ENCODE measurements at regions not wholly inside any gene's neighbourhood (a gene's known extent, or its start where the extent isn't known, plus 50 kb on each side); places are given as distances from the start of the nearest gene placed in this dataset.
"Not testable (repeated sequence)": the region's sequence is repeated elsewhere in the genome, so short reads cannot be mapped to it uniquely, and the experiment has no call there.

DNA sequence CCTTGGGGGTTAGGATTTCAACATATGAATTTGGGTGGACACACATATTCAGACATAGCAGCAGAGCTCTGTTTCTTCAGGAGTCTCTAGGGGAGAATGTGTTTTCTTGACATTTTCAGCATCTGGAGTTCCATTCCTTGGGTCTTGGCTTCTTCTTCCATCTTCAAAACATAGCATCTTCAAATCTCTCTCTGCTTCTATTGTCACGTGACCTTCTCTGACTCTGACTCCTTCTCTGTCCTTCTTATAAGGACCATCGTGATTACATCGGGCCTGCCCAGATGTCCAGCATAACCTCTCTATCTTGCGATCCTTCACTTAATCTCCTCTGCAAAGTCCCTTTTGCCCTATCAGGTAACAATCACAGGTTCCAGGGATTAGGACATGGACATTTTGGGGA, 101.0 kb upstream of the CHD6 start:
- H3K27me3 ChIP-seq (replicated peaks; ENCODE audit: control insufficient read depth, insufficient read depth, low read length), result no peaks in the 10 kb centered on the region
- H3K9ac ChIP-seq (ENCODE audit: low read length), result no peak overlapping the region
- no peaks in the 10 kb centered on the region for H3K4me1 ChIP-seq (ENCODE audit: control insufficient read depth, insufficient read depth, low read length)
- no peaks in the 10 kb centered on the region for H3K36me3 ChIP-seq (ENCODE audit: control insufficient read depth, insufficient read depth, low read length, severe bottlenecking)
- H3K9me3 ChIP-seq (ENCODE audit: control insufficient read depth, low read length), result no peaks in the 10 kb centered on the region
- no peak overlapping the region for H3K4me3 ChIP-seq (ENCODE audit: low read length)
- no peak for DNase-seq (ENCODE audit: low read depth)

DNA sequence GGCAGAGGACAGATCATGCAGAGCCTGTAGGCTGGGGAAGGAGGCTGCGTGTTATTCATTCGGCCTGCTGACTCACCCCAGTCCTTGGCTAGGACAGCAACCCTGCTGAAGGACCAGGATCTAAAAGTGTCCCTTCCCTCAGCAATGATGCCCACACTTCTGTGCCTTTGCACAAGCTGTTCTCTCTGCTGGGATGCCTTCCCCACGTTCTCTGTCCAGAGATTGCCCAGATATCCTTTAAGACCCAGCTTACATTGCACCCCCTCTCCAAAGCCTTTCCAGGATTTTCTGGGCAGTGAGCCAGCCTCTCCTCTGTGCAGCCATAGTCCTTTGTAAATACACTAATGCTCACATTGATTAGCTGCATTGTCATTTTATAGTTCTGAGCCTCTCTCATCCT, 99.3 kb upstream of the CHD6 start:
- H3K27me3 ChIP-seq (replicated peaks; ENCODE audit: control insufficient read depth, insufficient read depth, low read length), result no peaks in the 10 kb centered on the region
- H3K4me3 ChIP-seq (ENCODE audit: low read length), result no peak overlapping the region
- H3K9ac ChIP-seq (ENCODE audit: low read length), result no peak overlapping the region
- no peaks in the 10 kb centered on the region for H3K9me3 ChIP-seq (ENCODE audit: control insufficient read depth, low read length)
- DNase-seq (ENCODE audit: low read depth), result no peak
- H3K4me1 ChIP-seq (ENCODE audit: control insufficient read depth, insufficient read depth, low read length), result no peaks in the 10 kb centered on the region
- H3K36me3 ChIP-seq (ENCODE audit: control insufficient read depth, insufficient read depth, low read length, severe bottlenecking), result no peaks in the 10 kb centered on the region

DNA sequence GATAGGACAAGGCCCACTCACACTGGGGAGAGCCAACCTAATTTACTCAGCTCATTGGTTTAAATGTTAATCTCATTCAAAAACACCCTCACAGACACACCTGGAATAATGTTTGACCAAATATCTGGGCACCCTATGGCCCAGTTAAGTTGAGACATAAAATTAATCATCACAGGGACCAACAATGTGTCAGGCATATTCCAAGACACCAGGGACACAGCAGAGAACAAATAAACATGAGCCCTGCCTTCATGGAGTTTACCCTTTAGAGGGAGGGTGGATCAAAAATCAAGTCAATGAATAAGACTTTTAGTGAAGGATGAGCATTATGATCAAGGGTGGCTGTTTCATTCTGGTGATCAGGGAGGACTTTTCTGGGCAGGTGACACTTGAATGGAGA, 98.7 kb upstream of the CHD6 start:
- Histone ChIP-seq H3K9ac (ENCODE audit: low read length) (no peak overlapping the region), H3K36me3 (ENCODE audit: control insufficient read depth, insufficient read depth, low read length, severe bottlenecking) (no peaks in the 10 kb centered on the region), H3K4me1 (ENCODE audit: control insufficient read depth, insufficient read depth, low read length) (no peaks in the 10 kb centered on the region), H3K9me3 (ENCODE audit: control insufficient read depth, low read length) (no peaks in the 10 kb centered on the region), H3K4me3 (ENCODE audit: low read length) (no peak overlapping the region), H3K27me3 (replicated peaks; ENCODE audit: control insufficient read depth, insufficient read depth, low read length) (no peaks in the 10 kb centered on the region)
- DNase-seq (ENCODE audit: low read depth), result no peak

DNA sequence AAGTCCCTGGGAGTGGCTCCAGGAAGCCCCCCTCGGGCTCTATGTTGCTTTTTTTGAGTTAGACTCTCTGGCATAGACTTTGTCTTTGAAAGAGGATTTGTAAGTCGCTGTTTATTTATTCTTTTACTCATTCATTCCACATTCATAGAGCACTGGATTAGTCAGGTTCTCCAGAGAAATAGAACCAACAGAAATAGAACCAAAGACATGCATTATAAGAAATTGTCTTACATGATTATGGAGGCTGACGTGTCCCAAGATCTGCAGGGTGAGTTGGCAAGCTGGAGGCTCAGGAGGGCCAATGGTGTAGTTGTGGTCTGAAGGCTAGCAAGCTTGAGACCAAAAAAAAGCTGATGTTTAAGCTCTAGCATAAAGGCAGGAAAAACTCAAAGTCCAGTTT, 98.3 kb upstream of the CHD6 start:
- Histone ChIP-seq H3K4me1 (ENCODE audit: control insufficient read depth, insufficient read depth, low read length) (no peaks in the 10 kb centered on the region), H3K27me3 (replicated peaks; ENCODE audit: control insufficient read depth, insufficient read depth, low read length) (no peaks in the 10 kb centered on the region), H3K9ac (ENCODE audit: low read length) (no peak overlapping the region), H3K36me3 (ENCODE audit: control insufficient read depth, insufficient read depth, low read length, severe bottlenecking) (no peaks in the 10 kb centered on the region), H3K4me3 (ENCODE audit: low read length) (no peak overlapping the region), H3K9me3 (ENCODE audit: control insufficient read depth, low read length) (no peaks in the 10 kb centered on the region)
- peak; percentile 2 for DNase-seq (ENCODE audit: low read depth)

DNA sequence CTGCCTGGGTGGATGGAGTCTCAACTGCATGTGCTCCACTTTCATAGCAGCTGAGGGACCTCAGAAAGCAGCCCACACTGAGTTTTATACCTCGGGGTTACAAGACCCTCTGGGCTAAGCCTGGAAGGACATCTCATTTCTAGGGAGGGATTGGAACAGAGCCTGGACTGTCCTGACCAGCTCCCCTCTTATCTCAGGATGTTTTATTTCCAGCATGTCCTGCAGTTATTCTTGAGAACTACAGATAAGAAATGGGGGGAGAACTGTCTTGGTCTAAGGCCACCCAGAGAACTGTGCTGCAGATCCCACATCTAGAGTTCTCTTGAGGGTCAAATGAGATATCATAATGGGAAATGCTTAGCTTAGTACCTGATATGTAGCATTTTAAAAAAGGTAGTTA, 97.3 kb upstream of the CHD6 start:
- no peaks in the 10 kb centered on the region for H3K4me1 ChIP-seq (ENCODE audit: control insufficient read depth, insufficient read depth, low read length)
- no peak overlapping the region for H3K9ac ChIP-seq (ENCODE audit: low read length)
- H3K27me3 ChIP-seq (replicated peaks; ENCODE audit: control insufficient read depth, insufficient read depth, low read length), result no peaks in the 10 kb centered on the region
- no peaks in the 10 kb centered on the region for H3K9me3 ChIP-seq (ENCODE audit: control insufficient read depth, low read length)
- no peak overlapping the region for H3K4me3 ChIP-seq (ENCODE audit: low read length)
- DNase-seq (ENCODE audit: low read depth), result no peak
- H3K36me3 ChIP-seq (ENCODE audit: control insufficient read depth, insufficient read depth, low read length, severe bottlenecking), result no peaks in the 10 kb centered on the region

- H3K9me3 ChIP-seq (ENCODE audit: control insufficient read depth, low read length), result no peaks in the 10 kb centered on the region
- DNase-seq (ENCODE audit: low read depth), result no peak
Measured at GRCh38 chr20:41714030-41714429, 95.9 kb upstream of the CHD6 start.

DNA sequence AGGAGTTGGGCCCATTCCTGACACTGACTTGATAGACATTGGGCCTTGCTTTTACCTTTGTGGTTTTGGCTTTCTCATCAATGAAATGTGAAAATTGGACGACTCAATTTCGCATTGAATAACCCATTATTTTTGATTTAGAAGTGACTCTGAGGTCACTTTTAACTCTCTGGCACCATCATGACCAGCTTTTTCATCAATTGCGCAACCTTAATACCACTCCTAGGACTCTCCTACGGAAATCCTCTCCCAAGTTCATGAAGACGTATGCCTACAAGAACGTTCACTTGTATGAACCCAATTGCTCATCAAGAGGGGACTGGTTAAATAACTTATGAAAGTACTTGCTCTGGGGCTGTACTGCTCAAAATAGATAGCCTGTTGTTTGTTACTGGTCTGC, 86.7 kb upstream of the CHD6 start:
- Histone ChIP-seq H3K36me3 (ENCODE audit: control insufficient read depth, insufficient read depth, low read length, severe bottlenecking) (no peaks in the 10 kb centered on the region), H3K27me3 (replicated peaks; ENCODE audit: control insufficient read depth, insufficient read depth, low read length) (peaks cover 3% of the 10 kb centered on the region), H3K9ac (ENCODE audit: low read length) (no peak overlapping the region), H3K4me3 (ENCODE audit: low read length) (no peak overlapping the region), H3K9me3 (ENCODE audit: control insufficient read depth, low read length) (no peaks in the 10 kb centered on the region), H3K4me1 (ENCODE audit: control insufficient read depth, insufficient read depth, low read length) (peaks cover 3% of the 10 kb centered on the region)
- DNase-seq (ENCODE audit: low read depth), result no peak

More at GRCh38 chr20:41714030-41714429, 95.9 kb upstream of the CHD6 start:
- no peak overlapping the region for H3K4me3 ChIP-seq (ENCODE audit: low read length)
- H3K27me3 ChIP-seq (replicated peaks; ENCODE audit: control insufficient read depth, insufficient read depth, low read length), result no peaks in the 10 kb centered on the region
- no peaks in the 10 kb centered on the region for H3K4me1 ChIP-seq (ENCODE audit: control insufficient read depth, insufficient read depth, low read length)
- H3K9ac ChIP-seq (ENCODE audit: low read length), result no peak overlapping the region
- no peaks in the 10 kb centered on the region for H3K36me3 ChIP-seq (ENCODE audit: control insufficient read depth, insufficient read depth, low read length, severe bottlenecking)

- H3K9ac ChIP-seq (ENCODE audit: low read length), result no peak overlapping the region
- H3K9me3 ChIP-seq (ENCODE audit: control insufficient read depth, low read length), result no peaks in the 10 kb centered on the region
- H3K4me1 ChIP-seq (ENCODE audit: control insufficient read depth, insufficient read depth, low read length), result peaks cover 10% of the 10 kb centered on the region
- H3K27me3 ChIP-seq (replicated peaks; ENCODE audit: control insufficient read depth, insufficient read depth, low read length), result peaks cover 1% of the 10 kb centered on the region
- no peak overlapping the region for H3K4me3 ChIP-seq (ENCODE audit: low read length)
- DNase-seq (ENCODE audit: low read depth), result no peak
- no peaks in the 10 kb centered on the region for H3K36me3 ChIP-seq (ENCODE audit: control insufficient read depth, insufficient read depth, low read length, severe bottlenecking)
Measured at GRCh38 chr20:41702647-41703046, 84.5 kb upstream of the CHD6 start.

- H3K4me3 ChIP-seq (ENCODE audit: low read length), result no peak overlapping the region
- no peak for DNase-seq (ENCODE audit: low read depth)
- no peaks in the 10 kb centered on the region for H3K9me3 ChIP-seq (ENCODE audit: control insufficient read depth, low read length)
- no peaks in the 10 kb centered on the region for H3K27me3 ChIP-seq (replicated peaks; ENCODE audit: control insufficient read depth, insufficient read depth, low read length)
- H3K36me3 ChIP-seq (ENCODE audit: control insufficient read depth, insufficient read depth, low read length, severe bottlenecking), result no peaks in the 10 kb centered on the region
- peaks cover 19% of the 10 kb centered on the region for H3K4me1 ChIP-seq (ENCODE audit: control insufficient read depth, insufficient read depth, low read length)
- no peak overlapping the region for H3K9ac ChIP-seq (ENCODE audit: low read length)
Measured at GRCh38 chr20:41701588-41702348, 83.6 kb upstream of the CHD6 start.

- not testable (repeated sequence) for H3K9ac ChIP-seq (ENCODE audit: low read length); H3K9me3 ChIP-seq (ENCODE audit: control insufficient read depth, low read length); H3K36me3 ChIP-seq (ENCODE audit: control insufficient read depth, insufficient read depth, low read length, severe bottlenecking); H3K4me3 ChIP-seq (ENCODE audit: low read length); DNase-seq (ENCODE audit: low read depth); H3K27me3 ChIP-seq (replicated peaks; ENCODE audit: control insufficient read depth, insufficient read depth, low read length)
- peaks cover 34% of the 10 kb centered on the region for H3K4me1 ChIP-seq (ENCODE audit: control insufficient read depth, insufficient read depth, low read length)
Measured at GRCh38 chr20:41699673-41700072, 81.5 kb upstream of the CHD6 start.

DNA sequence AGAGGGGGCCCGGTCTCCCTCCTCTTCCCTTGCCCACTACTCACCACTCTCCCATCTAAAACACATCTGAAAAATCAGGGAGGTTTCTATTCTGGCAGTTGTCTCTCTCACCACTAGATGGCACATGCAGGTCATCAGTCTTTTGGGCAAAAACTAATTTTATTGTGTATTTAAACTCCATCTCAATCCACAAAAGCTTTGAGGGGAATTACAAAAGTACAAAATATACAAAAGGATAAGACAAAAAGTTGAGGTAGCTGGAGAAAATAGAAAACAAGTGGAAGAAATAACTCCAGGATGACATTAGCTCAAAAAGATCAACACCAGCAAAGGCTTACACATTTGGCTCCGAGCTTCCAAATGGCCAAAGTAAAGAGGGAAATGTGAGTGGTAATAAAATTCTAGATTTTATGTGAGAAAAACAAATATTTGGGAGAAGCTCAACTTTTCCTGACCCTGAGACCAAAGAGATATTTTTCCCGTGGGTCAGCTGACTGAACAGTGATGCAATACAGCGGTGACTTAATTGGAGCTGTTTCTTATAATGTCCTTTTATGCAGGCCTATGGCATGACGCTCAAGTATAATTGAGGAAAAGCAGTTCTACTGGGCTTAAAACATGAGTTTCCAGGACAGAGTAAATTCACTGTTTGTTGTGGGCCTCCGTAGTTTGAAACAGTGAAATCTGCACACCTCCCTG, 79.8 kb upstream of the CHD6 start:
- Histone ChIP-seq H3K4me3 (ENCODE audit: low read length) (no peak overlapping the region), H3K9me3 (ENCODE audit: control insufficient read depth, low read length) (no peaks in the 10 kb centered on the region), H3K9ac (ENCODE audit: low read length) (peak overlapping the region; percentile 63), H3K27me3 (replicated peaks; ENCODE audit: control insufficient read depth, insufficient read depth, low read length) (no peaks in the 10 kb centered on the region), H3K36me3 (ENCODE audit: control insufficient read depth, insufficient read depth, low read length, severe bottlenecking) (no peaks in the 10 kb centered on the region), H3K4me1 (ENCODE audit: control insufficient read depth, insufficient read depth, low read length) (peaks cover 39% of the 10 kb centered on the region)
- peak; percentile 78 for DNase-seq (ENCODE audit: low read depth)
